PC-3 (cell line): ENCODE measurements at regions not wholly inside any gene's neighbourhood (a gene's known extent, or its start where the extent isn't known, plus 50 kb on each side); places are given as distances from the start of the nearest gene placed in this dataset.

Experiments used
- CTCF ChIP-seq: fragments of 300-600 bp; sonication (generic); conservative IDR thresholded peaks from 2 replicates; pipeline ENCODE4 v1.5.1; 2017; ENCODE audit warnings: antibody characterized with exemption, low read depth, mild to moderate bottlenecking, low read length
- EZH2phosphoT487 ChIP-seq: fragments of 300-600 bp; sonication (generic); IDR thresholded peaks from 2 replicates; pipeline ENCODE4 v1.6.1; 2018; ENCODE audit warnings: mild to moderate bottlenecking, antibody characterized with exemption, low read length, borderline replicate concordance

DNA sequence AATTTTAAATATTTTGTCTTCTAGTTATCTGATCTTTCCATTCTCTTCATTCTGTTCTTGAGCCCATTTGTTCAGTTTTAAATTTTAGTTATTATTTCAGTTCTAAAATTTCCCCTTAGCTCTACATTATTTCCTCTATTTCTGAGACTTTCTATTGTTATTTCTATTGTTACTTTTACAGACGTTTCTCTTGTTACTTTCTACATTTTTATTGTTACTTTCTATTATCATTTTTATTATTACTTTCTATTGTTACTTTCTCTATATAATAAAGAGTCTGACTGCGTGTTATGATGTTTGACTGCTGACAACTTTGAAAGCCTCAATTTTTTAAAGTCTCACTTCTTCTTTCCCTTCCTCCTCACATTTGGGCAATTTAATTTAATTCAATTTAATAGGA, 915.7 kb upstream of the PCDH20 start:
- TF ChIP-seq EZH2phosphoT487, result no peak
- no peak for TF ChIP-seq CTCF
